Large intestine (tissue), 3 donors: ENCODE measurements at regions not wholly inside any gene's neighbourhood (a gene's known extent, or its start where the extent isn't known, plus 50 kb on each side); places are given as distances from the start of the nearest gene placed in this dataset.

Source experiments
- DNase-seq, 2 donors: peaks; one replicate each; pipeline versions ENCODE4 v3.0.0 to v3.0.0-alpha.2; 2013
- H3K27ac ChIP-seq: one replicate; pipeline ENCODE4 v1.5.1; 2013; ENCODE audit warnings: low read length
- H3K27me3 ChIP-seq: 2 replicates; pipeline ENCODE4 v1.6.1; 2013; ENCODE audit warnings: low read length; ENCODE audit not compliant: control insufficient read depth, insufficient read depth
- H3K36me3 ChIP-seq: 2 replicates; pipeline ENCODE4 v1.6.1; 2013; ENCODE audit warnings: low read length; ENCODE audit not compliant: control insufficient read depth, insufficient read depth
- H3K4me1 ChIP-seq: one replicate; pipeline ENCODE4 v1.6.1; 2013; ENCODE audit warnings: low read length; ENCODE audit not compliant: control insufficient read depth, insufficient read depth
- H3K4me3 ChIP-seq: one replicate; pipeline ENCODE4 v1.5.1; 2013; ENCODE audit warnings: low read length
- H3K9me3 ChIP-seq: one replicate; pipeline ENCODE4 v1.6.1; 2013; ENCODE audit warnings: mild to moderate bottlenecking, low read depth, low read length, moderate library complexity; ENCODE audit not compliant: control insufficient read depth
- WGBS: methylation state at CpG from one replicate; pipeline ENCODE4 v1.1.5; 2013; ENCODE audit warnings: low lambda C conversion rate; ENCODE audit not compliant: insufficient coverage; 5-methylcytosine and 5-hydroxymethylcytosine counted together

- no peak overlapping the region for H3K27ac ChIP-seq
- no peaks in the 10 kb centered on the region for H3K9me3 ChIP-seq
- no peak overlapping the region for H3K4me3 ChIP-seq
- H3K4me1 ChIP-seq = no peaks in the 10 kb centered on the region
- H3K27me3 ChIP-seq = no peaks in the 10 kb centered on the region
- no peak for DNase-seq
- WGBS = no CpG with 5 or more reads among the region's 8 CpGs
- no peaks in the 10 kb centered on the region for H3K36me3 ChIP-seq
Measured at GRCh38 chr17:34099859-34100515, 155.1 kb upstream of the CCL2 start.

- Histone ChIP-seq H3K36me3 (no peaks in the 10 kb centered on the region), H3K27me3 (peaks cover 4% of the 10 kb centered on the region), H3K4me1 (no peaks in the 10 kb centered on the region), H3K27ac (no peak overlapping the region), H3K9me3 (no peaks in the 10 kb centered on the region), H3K4me3 (no peak overlapping the region)
- DNase-seq = no peak
- 80% methylated on average over 1 of the region's 2 CpGs for WGBS
Measured at GRCh38 chr17:34107019-34107418, 148.1 kb upstream of the CCL2 start.

GRCh38 chr17:34110315-34110714 is 144.8 kb upstream of the CCL2 start:
- DNase-seq = peak in 1 of 2 donors; percentile 5
- no peaks in the 10 kb centered on the region for H3K4me1 ChIP-seq
- H3K27ac ChIP-seq = no peak overlapping the region
- no peaks in the 10 kb centered on the region for H3K9me3 ChIP-seq
- H3K36me3 ChIP-seq = no peaks in the 10 kb centered on the region
- WGBS = no CpG with 5 or more reads among the region's 6 CpGs
- peaks cover 4% of the 10 kb centered on the region for H3K27me3 ChIP-seq
- H3K4me3 ChIP-seq = no peak overlapping the region

GRCh38 chr17:34113089-34113488 is 142.0 kb upstream of the CCL2 start:
- no CpG with 5 or more reads among the region's 2 CpGs for WGBS
- Histone ChIP-seq H3K4me1 (no peaks in the 10 kb centered on the region), H3K27ac (no peak overlapping the region), H3K4me3 (no peak overlapping the region), H3K9me3 (no peaks in the 10 kb centered on the region), H3K36me3 (no peaks in the 10 kb centered on the region), H3K27me3 (peaks cover 7% of the 10 kb centered on the region)
- DNase-seq = no peak

- peaks cover 7% of the 10 kb centered on the region for H3K27me3 ChIP-seq
Measured at GRCh38 chr17:34114174-34114573, 140.9 kb upstream of the CCL2 start.

GRCh38 chr17:34116306-34116705 is 138.8 kb upstream of the CCL2 start:
- Histone ChIP-seq H3K27me3 (peaks cover 3% of the 10 kb centered on the region), H3K4me3 (no peak overlapping the region), H3K27ac (no peak overlapping the region), H3K36me3 (no peaks in the 10 kb centered on the region), H3K4me1 (no peaks in the 10 kb centered on the region), H3K9me3 (no peaks in the 10 kb centered on the region)
- DNase-seq = no peak

More at GRCh38 chr17:34114174-34114573, 140.9 kb upstream of the CCL2 start:
- Histone ChIP-seq H3K4me1 (no peaks in the 10 kb centered on the region), H3K27ac (no peak overlapping the region), H3K36me3 (no peaks in the 10 kb centered on the region), H3K4me3 (no peak overlapping the region), H3K9me3 (no peaks in the 10 kb centered on the region)
- DNase-seq = no peak

- Histone ChIP-seq H3K36me3 (no peaks in the 10 kb centered on the region), H3K27ac (no peak overlapping the region), H3K9me3 (no peaks in the 10 kb centered on the region), H3K4me3 (no peak overlapping the region), H3K4me1 (no peaks in the 10 kb centered on the region), H3K27me3 (peaks cover 3% of the 10 kb centered on the region)
- WGBS = no CpG with 5 or more reads among the region's 3 CpGs
- no peak for DNase-seq
Measured at GRCh38 chr17:34117332-34117731, 137.8 kb upstream of the CCL2 start.

- H3K9me3 ChIP-seq = no peaks in the 10 kb centered on the region
- H3K36me3 ChIP-seq = no peaks in the 10 kb centered on the region
- H3K4me1 ChIP-seq = no peaks in the 10 kb centered on the region
- H3K27ac ChIP-seq = no peak overlapping the region
- no CpG with 5 or more reads among the region's 1 CpG for WGBS
- no peak for DNase-seq
- peaks cover 3% of the 10 kb centered on the region for H3K27me3 ChIP-seq
- H3K4me3 ChIP-seq = no peak overlapping the region
Measured at GRCh38 chr17:34117811-34118210, 137.3 kb upstream of the CCL2 start.

- Histone ChIP-seq H3K27ac (no peak overlapping the region), H3K36me3 (no peaks in the 10 kb centered on the region), H3K4me3 (no peak overlapping the region), H3K27me3 (peaks cover 3% of the 10 kb centered on the region), H3K4me1 (no peaks in the 10 kb centered on the region), H3K9me3 (no peaks in the 10 kb centered on the region)
- WGBS = no CpG with 5 or more reads among the region's 3 CpGs
- no peak for DNase-seq
Measured at GRCh38 chr17:34118564-34118963, 136.5 kb upstream of the CCL2 start.

- Histone ChIP-seq H3K4me1 (no peaks in the 10 kb centered on the region), H3K27ac (no peak overlapping the region), H3K9me3 (no peaks in the 10 kb centered on the region), H3K4me3 (no peak overlapping the region), H3K27me3 (peaks cover 3% of the 10 kb centered on the region), H3K36me3 (no peaks in the 10 kb centered on the region)
- 100% methylated on average over 1 of the region's 4 CpGs for WGBS
- no peak for DNase-seq
Measured at GRCh38 chr17:34121311-34121710, 133.8 kb upstream of the CCL2 start.

GRCh38 chr17:34122515-34122914 is 132.6 kb upstream of the CCL2 start:
- H3K27ac ChIP-seq = no peak overlapping the region
- peaks cover 3% of the 10 kb centered on the region for H3K27me3 ChIP-seq
- DNase-seq = no peak
- no peaks in the 10 kb centered on the region for H3K9me3 ChIP-seq
- no peak overlapping the region for H3K4me3 ChIP-seq
- 60% methylated on average over 1 of the region's 2 CpGs for WGBS
- no peaks in the 10 kb centered on the region for H3K4me1 ChIP-seq
- H3K36me3 ChIP-seq = no peaks in the 10 kb centered on the region
